GM18498 (cell line): ENCODE measurements at regions not wholly inside any gene's neighbourhood (a gene's known extent, or its start where the extent isn't known, plus 50 kb on each side); places are given as distances from the start of the nearest gene placed in this dataset.
A peak's percentile ranks its signal among the peaks of the same experiment; 100 is the strongest.

ENCODE experiments used
- ATAC-seq: cut with Tn5 transposase; IDR thresholded peaks from one replicate; pipeline ENCODE4 v1.9.1; 2021; ENCODE audit warnings: mild to moderate bottlenecking, moderate library complexity; ENCODE audit not compliant: unreplicated experiment

- ATAC-seq = no peak
Measured at GRCh38 chr10:28922127-28922526, 244.8 kb downstream of the BAMBI start.

DNA sequence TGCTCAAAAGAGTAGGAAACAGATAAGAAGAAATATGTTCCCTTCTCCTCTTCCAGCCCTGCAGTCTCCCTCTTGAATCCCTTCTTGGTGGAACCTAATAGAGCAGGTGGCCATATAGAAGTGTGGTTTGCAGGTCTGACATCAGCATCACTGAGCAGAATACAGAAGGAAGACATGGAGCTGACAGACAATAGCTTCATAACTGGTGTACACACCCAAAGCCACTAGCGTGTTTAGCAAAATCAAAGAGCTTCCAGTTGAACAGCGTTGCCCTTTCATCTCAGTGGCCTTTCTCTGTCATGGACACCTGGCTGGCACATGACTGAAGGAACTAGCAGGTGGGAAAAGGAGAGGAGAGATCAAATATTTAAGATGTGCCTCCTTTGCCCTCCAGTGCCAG lies 245.5 kb downstream of the BAMBI start:
- no peak for ATAC-seq

GRCh38 chr10:28924717-28925116 lies 247.4 kb downstream of the BAMBI start:
- ATAC-seq = no peak

- no peak for ATAC-seq
Measured at GRCh38 chr10:28925121-28925663, 247.9 kb downstream of the BAMBI start.

DNA sequence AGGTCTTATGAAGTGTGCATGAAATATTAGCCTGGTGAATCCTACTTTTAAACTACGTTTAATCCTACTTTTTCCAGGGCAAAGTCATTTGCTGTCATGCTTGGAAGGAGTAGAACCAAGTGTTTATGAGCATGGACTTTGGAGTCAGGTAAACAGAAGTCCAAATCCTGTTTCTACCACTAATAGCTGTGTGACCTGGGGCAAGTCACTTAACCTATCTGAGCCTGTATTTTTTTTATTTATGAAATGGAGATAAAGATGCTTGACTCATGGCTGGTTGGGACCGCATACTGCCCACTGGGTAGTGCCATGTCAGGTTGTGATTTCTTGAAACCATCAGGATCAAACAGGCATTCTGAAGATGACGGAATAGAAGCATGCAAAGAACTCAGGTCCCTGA lies 249.6 kb downstream of the BAMBI start:
- ATAC-seq = no peak

GRCh38 chr10:28928484-28928883 lies 251.2 kb downstream of the BAMBI start:
- ATAC-seq = no peak

DNA sequence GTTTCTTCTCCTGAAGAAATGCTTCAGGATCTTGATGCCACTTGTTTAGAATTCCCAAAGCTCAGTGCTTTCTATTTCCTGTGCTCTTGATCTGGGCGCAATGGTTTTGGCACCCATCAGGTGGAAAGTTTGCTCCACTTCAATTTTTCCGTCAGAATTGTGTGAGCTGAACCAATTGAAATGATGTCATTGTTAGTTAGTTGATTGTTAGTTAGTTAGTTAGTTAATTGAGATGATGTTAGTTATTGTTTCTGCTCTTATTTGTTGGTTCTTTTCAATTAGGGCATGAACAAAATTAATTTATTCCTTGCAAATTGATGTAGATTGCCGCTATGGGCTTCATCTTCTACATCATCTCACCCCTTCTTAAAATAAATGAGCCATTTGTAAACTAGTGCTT lies 252.6 kb downstream of the BAMBI start:
- no peak for ATAC-seq

DNA sequence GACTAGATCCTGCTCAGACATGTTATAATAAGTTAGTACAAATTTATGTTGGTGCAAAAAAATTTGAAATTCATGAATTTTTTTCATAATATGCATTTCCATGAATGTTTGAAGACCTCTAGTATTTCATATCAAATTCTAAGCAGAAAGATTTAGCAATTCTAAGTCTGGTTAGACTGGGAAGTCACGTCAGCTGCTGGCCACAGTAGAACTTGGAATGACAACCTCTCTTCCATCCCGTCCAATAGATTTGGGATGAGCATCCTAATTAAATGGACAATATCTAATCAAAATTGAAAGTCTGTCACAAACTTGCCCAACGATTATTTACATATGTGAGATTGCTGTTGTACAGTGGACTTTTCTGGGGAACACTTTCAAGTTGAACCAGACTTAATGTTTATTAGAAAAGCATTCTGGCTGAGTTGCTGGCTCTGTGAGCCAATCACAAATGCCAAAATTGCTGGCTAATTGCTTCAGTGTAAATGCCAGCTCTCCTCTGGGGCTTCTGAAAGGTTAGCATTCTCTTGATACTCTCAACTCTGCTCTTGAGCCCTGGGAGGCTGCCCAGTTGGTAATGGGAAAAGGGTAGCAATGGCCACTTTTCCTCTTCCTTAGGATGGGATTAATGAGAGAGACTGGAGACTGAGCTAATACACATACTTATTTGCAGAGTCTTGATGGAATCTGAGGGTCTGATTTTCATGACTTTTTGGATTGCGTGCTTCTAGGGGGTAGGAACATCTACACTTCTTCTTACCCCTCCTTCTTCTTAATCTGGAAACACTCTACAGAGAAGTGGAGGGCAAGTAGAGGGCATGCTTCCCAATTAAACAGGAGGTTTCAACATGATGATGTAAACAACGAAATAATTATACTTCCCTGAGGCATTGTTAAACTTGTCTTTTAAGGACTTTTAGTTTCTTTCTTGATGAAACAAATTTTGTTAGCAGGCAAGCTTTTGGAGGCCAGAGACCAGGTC lies 253.5 kb downstream of the BAMBI start:
- ATAC-seq = no peak

- ATAC-seq = no peak
Measured at GRCh38 chr10:28935061-28935460, 257.7 kb downstream of the BAMBI start.

- no peak for ATAC-seq
Measured at GRCh38 chr10:28937959-28938358, 260.6 kb downstream of the BAMBI start.

DNA sequence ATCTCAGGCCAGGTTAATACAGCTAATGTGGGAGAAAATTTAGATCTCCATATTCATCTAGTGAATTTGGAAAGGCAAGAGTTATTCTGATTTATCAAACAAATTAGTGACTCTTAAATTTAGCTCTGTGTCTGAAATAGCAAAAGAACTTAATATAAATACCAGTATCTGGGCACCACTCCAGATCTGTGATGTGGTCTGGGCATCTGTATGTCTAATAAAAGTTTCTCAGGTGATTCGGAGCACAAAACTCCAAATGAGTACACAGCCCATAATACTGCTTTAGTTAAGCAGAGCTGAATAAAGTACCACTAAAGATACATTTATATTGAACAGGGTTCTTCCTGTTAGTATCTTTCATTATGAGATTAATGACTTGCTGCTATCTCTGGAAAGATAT lies 261.4 kb downstream of the BAMBI start:
- no peak for ATAC-seq

DNA sequence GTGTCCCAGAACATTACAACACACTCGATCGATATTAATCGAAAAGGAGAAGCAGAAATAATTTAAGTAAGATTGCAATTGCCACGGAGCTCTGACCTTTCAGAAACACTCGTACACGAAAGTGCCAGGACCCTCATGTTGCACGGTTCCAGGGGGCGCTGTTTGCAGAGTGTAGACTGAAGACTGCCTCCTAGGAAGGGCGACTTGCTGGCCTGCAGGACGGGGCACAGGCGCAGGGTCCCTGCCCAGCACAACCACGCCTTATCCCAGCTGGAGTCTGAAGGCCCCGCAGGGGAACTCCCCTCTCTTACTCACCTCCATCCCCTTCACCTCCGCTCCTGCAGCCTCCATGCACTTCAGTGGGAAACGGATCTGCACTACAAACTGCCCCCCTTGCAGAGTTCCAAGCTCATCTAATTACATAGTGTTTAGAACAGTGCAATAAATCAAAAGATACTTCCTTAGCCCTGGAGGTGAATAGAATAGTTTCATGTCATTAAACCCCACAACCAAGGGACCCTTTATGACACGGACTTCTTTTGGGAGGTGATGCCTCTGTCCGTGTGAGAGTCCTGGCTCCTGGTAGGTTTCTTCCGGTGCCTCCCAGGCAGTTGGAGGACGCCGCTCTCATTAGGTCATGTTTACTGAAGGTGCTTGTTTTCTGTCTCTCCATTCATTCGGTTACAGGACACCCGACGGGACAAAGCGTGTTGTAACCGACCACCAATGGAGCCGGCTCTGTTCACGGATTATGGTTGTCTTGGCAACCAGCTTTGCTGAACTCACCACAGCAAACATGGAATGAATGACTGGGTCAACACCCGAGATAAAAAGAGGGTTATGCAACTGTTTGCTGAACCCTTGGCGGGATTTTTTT lies 262.2 kb downstream of the BAMBI start:
- ATAC-seq = no peak

DNA sequence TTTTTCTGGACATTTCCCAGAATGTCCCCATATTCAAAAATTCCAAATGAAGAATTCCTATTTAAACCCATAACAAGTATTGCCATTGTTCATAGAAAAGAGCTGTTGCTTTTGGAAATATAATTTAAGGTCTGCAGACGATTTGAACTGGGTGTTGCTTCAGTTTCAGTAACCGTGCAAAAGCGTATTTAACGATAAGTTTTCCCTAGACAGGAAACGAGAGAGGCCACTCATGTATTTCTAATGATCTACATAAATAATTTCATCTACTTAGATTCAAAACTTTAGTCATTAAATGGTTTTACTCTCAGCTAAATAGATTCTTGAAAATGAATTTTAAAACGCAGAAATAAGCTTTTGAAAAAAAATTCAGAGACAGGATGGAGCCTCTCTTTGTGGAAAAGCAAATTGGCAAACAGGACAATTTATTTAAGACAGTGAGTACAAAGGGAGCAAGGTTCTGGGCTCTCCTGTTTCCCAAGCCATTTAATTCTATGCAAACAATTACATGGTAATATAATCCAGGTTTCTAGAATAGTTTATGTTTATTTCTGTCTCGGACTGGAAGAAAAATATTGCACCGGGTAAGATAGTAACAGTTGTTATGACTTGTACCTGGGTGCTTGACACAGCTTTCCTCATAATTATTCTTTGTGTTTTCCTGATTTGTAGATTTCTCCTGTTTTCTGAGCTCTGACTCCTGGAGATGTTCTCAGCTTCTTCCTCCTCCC lies 263.0 kb downstream of the BAMBI start:
- no peak for ATAC-seq

- ATAC-seq = no peak
Measured at GRCh38 chr10:28942012-28942411, 264.7 kb downstream of the BAMBI start.

DNA sequence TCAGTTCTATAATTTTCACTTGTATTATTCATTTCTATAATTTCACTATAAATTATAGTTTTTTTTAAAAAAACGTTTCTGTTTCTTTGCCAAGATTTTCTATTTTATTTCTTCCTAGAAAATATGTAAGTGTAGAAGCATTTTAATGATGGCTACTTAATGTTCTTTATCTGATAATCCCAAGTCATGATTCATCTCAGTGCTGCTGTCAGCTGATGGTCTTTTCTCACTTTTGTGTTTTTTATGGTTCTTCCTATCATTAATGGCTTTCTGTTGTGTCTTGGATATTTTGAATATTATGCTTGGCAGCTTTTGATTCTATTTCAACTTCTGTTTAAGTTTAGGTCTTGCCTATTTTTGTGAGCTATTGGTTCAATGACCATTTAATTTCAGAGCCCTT lies 268.6 kb downstream of the BAMBI start:
- no peak for ATAC-seq

DNA sequence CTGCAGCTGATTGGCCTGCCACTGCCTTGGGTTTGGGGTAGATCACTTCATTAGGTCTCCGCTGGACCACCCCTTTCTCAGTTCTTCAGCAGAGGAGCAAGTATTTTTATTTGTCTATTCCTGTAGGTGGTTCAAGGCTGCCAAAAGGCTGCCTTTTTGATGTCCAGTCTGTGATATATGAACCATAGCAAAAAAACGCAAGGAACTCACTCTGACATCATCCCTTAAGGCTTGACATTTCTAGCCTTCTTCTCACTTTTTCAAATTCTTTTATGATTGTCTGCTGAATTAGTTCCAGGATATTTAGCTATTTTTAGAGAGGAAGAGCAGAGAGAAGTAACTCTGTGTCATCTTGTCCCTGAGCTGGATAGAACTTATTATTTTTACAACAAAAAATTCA lies 269.2 kb downstream of the BAMBI start:
- no peak for ATAC-seq

- ATAC-seq = no peak
Measured at GRCh38 chr10:28947171-28947570, 269.9 kb downstream of the BAMBI start.

- no peak for ATAC-seq
Measured at GRCh38 chr10:28948046-28948445, 270.7 kb downstream of the BAMBI start.

DNA sequence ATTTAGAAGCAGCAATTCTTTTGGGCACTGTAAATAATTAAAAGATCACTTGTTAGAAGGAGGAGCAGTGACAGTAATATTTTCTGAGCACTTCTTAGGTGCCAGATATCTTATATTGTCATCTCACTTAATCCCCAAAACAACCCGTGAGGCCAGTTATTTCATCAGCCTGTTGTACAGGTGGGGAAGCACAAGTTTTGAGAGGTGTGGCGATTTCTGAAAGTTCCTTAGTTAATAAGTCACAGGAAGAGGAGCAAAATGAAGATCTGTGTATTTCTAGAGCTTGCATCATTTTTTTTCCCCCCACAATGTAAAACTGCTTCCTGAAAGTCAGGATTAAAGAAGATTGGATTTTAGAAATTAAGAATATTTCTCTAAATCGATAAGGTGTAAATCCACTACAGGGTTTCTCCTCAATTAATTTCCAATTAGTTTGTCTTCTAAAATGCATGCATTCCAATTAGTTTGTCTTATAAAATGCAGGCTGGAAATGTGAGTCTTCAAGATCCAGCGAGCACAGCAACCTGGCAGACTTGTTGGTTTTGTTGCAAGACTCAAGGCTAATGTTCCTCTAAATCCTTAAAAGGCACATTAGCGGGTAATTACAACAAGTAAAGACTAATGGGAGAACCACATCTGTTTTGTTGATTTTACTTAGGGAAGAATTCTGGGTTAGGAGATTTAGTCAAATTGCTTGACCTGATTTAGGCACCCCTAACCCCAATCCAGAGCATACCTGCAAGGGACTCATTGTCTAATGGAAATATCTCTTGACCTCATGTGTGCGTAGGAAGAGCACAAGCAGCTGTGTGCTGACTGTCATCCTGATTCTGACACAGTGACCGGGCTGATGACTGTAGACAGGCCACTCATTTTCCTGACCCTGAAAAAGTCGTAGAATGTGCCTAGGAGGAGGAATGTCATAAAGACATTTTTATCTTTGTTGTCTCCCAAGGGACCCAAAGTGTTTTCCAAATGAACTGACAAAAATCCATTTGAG lies 272.0 kb downstream of the BAMBI start:
- no peak for ATAC-seq

DNA sequence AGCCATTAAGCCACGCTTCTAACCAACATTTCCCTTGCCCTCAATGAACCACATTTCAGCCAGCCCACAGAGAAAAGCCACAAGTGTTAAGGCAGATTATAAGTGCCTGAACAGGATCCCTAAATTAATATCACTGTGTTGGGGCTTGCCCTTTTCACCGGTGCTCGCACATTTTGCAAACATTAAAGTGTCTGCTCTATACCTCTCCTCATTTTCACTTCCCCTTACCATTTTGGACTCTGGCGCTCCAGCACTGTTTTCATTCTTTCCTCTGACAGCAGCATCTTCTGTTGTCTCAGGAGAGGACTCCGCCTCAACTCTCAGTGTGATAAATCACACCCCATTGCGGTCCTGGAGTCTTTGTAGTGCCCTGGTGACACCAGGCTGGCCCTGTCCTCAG lies 274.2 kb downstream of the BAMBI start:
- ATAC-seq = peak; percentile 67
